Esophagus muscularis mucosa (tissue), 3 donors: ENCODE measurements at regions not wholly inside any gene's neighbourhood (a gene's known extent, or its start where the extent isn't known, plus 50 kb on each side); places are given as distances from the start of the nearest gene placed in this dataset.

ENCODE experiments used
- POLR2A ChIP-seq: fragments of 450-650 bp; IDR thresholded peaks from one replicate; pipeline ENCODE4 v1.6.1; 2017; ENCODE audit warnings: antibody characterized with exemption, moderate library complexity, mild to moderate bottlenecking, low read depth
- POLR2AphosphoS5 ChIP-seq, 2 donors: sonication (generic); formaldehyde crosslinking; IDR thresholded peaks; one replicate each; pipeline ENCODE4 v1.6.1; 2017; ENCODE audit warnings: antibody characterized with exemption in 2 of 2
- TF ChIP-seq, protein P1 (sequence below), 3 experiments: fragments of 200-600 bp in 2 of 3; fragments of 450-650 bp in 1 of 3; sonication (generic) in 2 of 3; IDR thresholded peaks; one replicate each; pipeline ENCODE4 v1.5.1; 2017 to 2019; ENCODE audit warnings: antibody characterized with exemption in 3 of 3, mild to moderate bottlenecking in 2 of 3, moderate library complexity in 1 of 3

DNA sequence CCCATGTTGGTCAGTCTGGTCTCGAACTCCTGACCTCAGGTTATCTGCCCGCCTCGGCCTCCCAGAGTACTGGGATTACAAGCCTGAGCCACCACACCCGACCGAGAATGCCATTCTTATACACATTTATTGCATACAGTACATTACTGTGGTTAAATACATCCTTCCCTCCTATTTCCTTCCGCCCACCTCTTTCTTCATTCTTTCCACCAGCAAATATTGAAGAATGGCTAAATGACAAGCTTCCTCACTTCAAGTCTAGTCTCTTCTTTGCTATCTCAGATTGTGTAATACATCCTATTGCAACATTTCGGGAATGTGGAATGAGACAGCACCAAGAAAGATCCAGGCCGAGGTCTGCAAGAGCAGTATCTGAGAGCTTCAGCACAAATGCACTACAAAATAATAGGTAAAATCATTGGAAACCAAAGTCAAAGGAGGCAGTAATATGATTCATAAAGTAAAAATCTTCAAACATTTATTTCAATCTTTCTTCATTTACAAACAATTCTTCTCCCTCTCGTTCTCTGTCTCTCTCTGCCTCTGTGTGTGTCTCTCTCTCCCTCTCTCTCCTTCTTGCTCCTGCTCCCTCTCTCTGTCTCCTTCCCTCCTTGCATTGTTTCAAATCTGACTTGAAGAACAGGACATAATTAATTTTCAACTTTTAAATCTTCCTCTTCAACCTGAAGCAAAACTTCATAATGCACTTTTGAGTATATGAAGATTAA lies 94.7 kb upstream of the TGFBR2 start:
- TF ChIP-seq POLR2A (no peak), POLR2AphosphoS5 (IDR thresholded peaks at IDR 0.05) (peak; percentile 60 to 75)
- TF ChIP-seq, protein P1, sequence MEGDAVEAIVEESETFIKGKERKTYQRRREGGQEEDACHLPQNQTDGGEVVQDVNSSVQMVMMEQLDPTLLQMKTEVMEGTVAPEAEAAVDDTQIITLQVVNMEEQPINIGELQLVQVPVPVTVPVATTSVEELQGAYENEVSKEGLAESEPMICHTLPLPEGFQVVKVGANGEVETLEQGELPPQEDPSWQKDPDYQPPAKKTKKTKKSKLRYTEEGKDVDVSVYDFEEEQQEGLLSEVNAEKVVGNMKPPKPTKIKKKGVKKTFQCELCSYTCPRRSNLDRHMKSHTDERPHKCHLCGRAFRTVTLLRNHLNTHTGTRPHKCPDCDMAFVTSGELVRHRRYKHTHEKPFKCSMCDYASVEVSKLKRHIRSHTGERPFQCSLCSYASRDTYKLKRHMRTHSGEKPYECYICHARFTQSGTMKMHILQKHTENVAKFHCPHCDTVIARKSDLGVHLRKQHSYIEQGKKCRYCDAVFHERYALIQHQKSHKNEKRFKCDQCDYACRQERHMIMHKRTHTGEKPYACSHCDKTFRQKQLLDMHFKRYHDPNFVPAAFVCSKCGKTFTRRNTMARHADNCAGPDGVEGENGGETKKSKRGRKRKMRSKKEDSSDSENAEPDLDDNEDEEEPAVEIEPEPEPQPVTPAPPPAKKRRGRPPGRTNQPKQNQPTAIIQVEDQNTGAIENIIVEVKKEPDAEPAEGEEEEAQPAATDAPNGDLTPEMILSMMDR (IDR thresholded peaks at IDR 0.05): no peak
